GM19438 (cell line): ENCODE measurements at regions not wholly inside any gene's neighbourhood (a gene's known extent, or its start where the extent isn't known, plus 50 kb on each side); places are given as distances from the start of the nearest gene placed in this dataset.
"Not testable (repeated sequence)": the region's sequence is repeated elsewhere in the genome, so short reads cannot be mapped to it uniquely, and the experiment has no call there.

ENCODE experiments used
- ATAC-seq: cut with Tn5 transposase; IDR thresholded peaks from one replicate; pipeline ENCODE4 v1.9.1; 2021; ENCODE audit warnings: low read depth; ENCODE audit not compliant: unreplicated experiment

DNA sequence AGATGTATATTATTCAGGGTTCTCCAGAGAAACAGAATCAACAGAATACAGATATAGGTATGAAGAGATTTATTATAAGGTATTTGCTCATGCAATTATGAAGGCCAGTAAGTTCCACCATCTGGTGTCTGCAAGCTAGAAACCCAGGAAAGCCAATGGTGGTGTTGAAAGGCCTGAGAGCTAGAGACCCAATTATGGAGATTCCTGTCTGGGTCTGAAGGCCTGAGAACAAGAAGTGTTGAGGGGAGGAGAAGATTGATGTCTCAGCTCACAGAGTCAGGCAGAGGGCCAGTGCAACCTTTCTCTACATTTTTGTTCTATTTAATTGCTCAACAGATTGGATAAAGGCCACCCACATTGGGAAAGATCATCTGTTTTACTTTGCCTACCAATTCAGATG is 524.2 kb upstream of the CRIM1 start:
- no peak for ATAC-seq

DNA sequence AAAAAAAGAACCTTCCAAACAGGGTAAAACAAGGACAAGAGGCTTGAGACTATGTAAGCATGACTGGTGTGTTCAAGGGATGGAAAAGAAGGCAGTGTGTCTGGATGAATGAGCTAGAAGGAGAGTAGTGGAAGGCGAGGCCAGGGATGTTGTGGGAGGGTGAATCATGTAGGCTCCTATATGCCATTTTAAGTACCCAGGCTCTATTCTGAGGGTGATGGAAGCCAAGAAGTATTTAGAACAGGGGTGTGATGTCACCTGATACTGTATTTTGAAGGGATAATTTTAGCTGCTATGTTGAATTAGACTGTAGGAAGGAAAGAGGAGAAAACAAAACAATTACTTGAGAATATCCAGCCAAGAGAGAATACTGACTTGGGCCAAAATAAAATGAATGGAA is 524.7 kb upstream of the CRIM1 start:
- no peak for ATAC-seq

DNA sequence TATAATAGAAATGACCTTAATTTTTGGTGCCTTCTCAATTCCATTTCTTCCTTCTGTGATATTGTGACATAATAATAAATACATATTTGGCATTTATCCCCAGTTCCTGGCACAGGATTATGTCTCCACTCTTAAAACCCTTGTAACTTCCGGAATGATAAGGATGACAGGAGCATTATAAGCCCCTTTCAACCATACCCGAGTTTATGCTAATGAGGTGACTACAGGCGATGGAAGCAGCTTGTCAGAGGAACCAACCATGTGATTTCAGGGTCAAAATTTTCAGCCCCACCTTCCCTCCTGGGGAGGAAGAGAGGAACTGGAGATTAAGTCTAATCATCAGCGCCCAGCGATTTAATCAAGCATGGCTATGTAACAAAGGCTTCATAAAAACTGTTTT is 528.5 kb upstream of the CRIM1 start:
- ATAC-seq = no peak

- ATAC-seq = no peak
Measured at GRCh38 chr2:35822716-35823115, 532.9 kb upstream of the CRIM1 start.

GRCh38 chr2:35821675-35822074 is 533.9 kb upstream of the CRIM1 start:
- no peak for ATAC-seq

GRCh38 chr2:35820391-35820790 is 535.2 kb upstream of the CRIM1 start:
- no peak for ATAC-seq

DNA sequence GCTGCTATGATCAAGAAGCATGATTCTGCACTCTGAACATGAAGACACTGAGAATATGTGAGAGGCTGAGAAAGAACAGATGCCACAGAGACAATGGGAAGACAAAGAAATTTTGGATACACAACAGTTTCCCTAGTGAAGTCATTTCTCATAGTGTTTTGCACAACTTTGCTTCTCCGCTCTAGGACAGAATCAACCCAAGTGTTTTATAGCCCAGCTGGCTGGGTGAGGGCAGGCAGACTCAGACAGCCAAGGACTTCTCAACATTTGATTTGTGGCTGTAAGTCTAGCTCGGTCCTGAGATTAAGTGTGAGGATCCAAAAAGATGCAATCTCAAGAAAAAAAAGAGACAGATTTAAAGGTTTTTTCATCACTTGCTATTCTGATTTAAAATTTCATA is 536.5 kb upstream of the CRIM1 start:
- ATAC-seq = no peak

GRCh38 chr2:35818359-35818758 is 537.2 kb upstream of the CRIM1 start:
- ATAC-seq = not testable (repeated sequence)

- not testable (repeated sequence) for ATAC-seq
Measured at GRCh38 chr2:35814597-35814996, 541.0 kb upstream of the CRIM1 start.

DNA sequence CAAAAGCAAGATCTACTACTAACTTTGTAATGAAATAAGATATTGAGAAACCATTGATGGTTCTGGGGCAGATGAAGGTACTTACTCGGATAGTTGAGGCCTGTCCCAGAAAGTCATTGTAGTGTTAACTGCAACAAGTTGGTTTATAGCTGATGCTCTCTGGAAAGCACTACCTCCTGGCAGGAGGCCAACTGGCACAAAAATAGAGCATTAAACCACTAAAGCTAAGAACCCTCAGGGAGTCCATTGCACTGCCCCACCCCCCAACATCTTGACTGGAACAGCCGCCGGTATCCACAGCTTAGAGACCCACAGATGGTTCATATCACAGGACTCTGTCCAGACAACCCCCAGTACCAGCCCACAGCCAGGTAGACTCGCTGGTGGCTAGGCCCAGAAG is 552.5 kb upstream of the CRIM1 start:
- no peak for ATAC-seq

- ATAC-seq = no peak
Measured at GRCh38 chr2:35794796-35795450, 560.7 kb upstream of the CRIM1 start.

GRCh38 chr2:35790292-35790691 is 565.3 kb upstream of the CRIM1 start:
- no peak for ATAC-seq

DNA sequence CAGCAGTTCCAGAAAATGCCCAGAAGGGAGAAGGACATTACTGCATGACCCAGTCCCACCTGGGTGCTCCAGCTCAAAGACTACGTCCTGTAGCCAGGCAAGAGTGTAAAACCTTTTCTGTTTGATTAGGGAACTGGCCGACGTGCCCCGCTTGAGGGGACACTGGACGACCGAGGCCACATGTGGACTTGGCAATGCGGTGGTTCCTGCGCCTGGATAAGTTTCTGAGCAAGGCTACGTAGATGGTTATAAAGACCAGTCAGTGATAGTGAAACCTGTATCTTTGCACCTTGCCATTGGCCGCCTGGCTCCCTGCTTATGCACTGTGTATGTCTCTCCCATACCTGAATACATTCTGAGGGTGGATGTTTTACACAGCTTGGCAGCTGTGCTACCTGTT is 567.0 kb upstream of the CRIM1 start:
- ATAC-seq = no peak

GRCh38 chr2:35787302-35788031 is 568.1 kb upstream of the CRIM1 start:
- no peak for ATAC-seq

DNA sequence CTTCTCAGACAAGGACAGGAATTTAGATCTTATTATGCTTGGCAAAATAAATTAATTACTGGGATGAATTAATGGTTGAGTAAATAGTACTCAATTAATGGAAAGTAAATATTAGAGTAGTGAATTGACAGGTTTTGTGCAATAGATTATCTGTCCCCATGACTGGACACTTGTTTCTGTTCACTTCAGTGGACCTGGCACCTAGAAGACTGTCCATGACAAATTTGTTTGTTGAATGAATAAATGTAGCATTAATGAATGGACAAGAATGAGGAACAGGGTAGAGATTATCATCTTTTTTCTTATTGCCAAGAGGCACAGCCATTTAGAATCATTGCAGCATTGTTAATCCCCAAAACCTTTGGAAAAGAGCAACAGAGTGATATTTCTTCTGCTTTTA is 570.0 kb upstream of the CRIM1 start:
- no peak for ATAC-seq

- no peak for ATAC-seq
Measured at GRCh38 chr2:35784777-35785176, 570.8 kb upstream of the CRIM1 start.

DNA sequence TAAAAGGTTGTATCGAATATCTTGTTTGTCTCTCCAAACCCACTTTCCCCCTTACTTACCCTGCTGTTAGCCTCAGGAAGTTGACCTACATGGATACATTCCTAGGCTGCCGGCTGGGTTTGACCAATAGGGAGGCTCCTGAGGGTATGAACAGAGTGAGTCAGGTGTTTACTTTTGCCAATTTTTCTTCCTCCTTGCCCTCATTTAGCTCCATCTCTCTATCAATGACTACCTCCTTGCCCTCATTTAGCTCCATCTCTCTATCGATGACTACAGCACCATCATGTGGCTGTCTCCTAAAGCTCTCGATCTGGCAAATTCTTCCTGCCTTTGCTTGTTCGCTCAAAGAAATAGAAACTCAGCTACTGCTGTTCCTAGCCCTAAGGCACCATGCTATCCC is 571.9 kb upstream of the CRIM1 start:
- no peak for ATAC-seq

GRCh38 chr2:35741556-35741955 is 614.0 kb upstream of the CRIM1 start:
- no peak for ATAC-seq

- ATAC-seq = no peak
Measured at GRCh38 chr2:35731674-35732073, 623.9 kb upstream of the CRIM1 start.

DNA sequence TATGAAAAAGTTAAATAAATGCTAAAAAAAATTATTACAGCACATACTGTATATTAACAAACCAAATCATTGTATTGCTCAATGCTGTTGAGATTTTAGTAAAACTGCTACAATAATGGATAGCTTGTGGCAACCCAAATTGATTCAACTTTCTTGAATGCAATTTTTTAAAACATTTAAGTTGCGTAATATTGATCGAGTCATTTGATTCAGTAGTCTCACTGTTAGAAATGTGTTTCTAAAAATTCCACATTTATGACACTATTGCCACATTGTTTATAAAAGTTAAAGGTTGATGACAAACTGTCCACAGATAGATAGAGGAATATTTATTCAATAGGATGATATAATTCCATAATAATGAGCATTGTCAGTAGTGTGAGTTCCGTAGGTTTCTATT is 640.7 kb upstream of the CRIM1 start:
- ATAC-seq = no peak

DNA sequence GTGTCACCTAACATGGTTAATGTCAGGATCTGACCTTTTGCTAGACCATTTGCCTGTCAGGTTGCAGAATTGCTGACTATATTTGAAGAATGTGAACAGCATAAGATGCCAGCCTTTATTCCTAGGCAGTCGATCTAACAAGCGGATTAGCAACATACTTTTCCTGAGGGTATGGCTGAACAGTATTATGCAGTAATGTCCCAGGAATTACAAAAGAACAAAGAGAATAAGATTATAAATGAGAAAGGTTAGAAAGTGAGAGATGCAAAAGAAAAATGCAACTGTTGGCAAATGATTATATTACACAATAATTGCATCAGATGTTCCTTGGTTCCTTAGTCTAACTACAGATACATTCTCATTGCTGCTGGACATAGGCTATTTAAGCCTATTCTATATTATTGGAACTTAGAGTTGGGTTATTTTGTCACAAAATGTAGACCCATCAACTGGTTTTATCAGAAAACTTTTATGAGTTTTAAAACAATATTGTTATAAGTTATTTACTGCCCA is 647.1 kb upstream of the CRIM1 start:
- ATAC-seq = no peak

DNA sequence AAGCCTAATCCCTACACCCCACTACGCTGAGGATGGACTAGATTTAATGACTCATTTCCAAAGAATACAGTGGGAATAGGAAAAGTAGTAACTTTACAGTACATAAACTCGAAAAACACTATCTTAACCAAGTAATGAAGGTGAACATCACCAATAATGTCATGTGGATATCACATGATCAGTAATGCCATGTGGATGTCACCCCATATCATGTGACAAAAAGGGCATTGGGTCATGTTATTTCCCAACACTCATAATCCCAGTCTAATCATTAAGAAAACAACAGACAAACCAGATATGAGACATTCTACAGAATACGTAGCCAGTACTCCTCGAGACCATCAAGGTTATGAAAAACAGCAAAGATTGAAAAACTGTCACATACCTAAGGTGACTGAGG is 667.3 kb upstream of the CRIM1 start:
- no peak for ATAC-seq
